PC-9 (cell line): ENCODE measurements at regions not wholly inside any gene's neighbourhood (a gene's known extent, or its start where the extent isn't known, plus 50 kb on each side); places are given as distances from the start of the nearest gene placed in this dataset.

Experiments used
- CTCF ChIP-seq: fragments of 200-600 bp; sonication (generic); conservative IDR thresholded peaks from 2 replicates; pipeline ENCODE4 v1.6.1; 2017; ENCODE audit warnings: mixed run types, antibody characterized with exemption, mild to moderate bottlenecking, moderate library complexity
- EZH2 ChIP-seq: fragments of 200-600 bp; sonication (generic); IDR thresholded peaks from 2 replicates; pipeline ENCODE4 v1.8.0; 2017; ENCODE audit warnings: antibody characterized with exemption, low read depth

GRCh38 chr7:121582258-121582657 lies 186.2 kb upstream of the FAM3C start:
- TF ChIP-seq EZH2 (no peak), CTCF (no peak)
